ENCODE measurements at regions not wholly inside any gene's neighbourhood (a gene's known extent, or its start where the extent isn't known, plus 50 kb on each side); places are given as distances from the start of the nearest gene placed in this dataset.

DNA sequence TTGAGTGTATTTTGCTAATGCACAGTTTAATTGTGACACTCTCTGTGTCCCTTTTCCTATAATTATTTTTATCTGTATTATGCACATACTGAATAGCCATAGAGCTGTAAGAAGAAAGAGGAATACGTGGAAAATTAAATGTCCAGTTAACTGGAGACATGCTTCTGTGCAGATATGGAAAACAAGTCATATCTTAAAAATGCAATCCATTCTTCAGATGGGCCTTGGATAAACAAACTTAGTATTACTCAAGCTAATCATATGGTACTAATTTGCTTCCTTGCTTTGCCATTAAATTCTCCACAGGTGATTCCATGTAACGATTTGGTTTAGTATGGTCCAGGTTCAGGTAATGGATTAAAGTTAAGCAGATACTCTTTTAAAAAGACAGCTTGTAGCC, 201.2 kb upstream of the CELF2 start:
- H3K4me1 ChIP-seq: peaks cover 15% of the 10 kb centered on the region
- H3K9me3 ChIP-seq: no peaks in the 10 kb centered on the region
- no peaks in the 10 kb centered on the region for H3K27me3 ChIP-seq (ENCODE audit: low read depth)
- intact Hi-C loops (cut with DNase I): no loop called here
- TF ChIP-seq, protein P1, sequence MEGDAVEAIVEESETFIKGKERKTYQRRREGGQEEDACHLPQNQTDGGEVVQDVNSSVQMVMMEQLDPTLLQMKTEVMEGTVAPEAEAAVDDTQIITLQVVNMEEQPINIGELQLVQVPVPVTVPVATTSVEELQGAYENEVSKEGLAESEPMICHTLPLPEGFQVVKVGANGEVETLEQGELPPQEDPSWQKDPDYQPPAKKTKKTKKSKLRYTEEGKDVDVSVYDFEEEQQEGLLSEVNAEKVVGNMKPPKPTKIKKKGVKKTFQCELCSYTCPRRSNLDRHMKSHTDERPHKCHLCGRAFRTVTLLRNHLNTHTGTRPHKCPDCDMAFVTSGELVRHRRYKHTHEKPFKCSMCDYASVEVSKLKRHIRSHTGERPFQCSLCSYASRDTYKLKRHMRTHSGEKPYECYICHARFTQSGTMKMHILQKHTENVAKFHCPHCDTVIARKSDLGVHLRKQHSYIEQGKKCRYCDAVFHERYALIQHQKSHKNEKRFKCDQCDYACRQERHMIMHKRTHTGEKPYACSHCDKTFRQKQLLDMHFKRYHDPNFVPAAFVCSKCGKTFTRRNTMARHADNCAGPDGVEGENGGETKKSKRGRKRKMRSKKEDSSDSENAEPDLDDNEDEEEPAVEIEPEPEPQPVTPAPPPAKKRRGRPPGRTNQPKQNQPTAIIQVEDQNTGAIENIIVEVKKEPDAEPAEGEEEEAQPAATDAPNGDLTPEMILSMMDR (IDR thresholded peaks at IDR 0.05): no peak
- no peaks in the 10 kb centered on the region for H3K36me3 ChIP-seq
- no peak overlapping the region for H3K27ac ChIP-seq
- no peak for DNase-seq
- H3K4me3 ChIP-seq: no peak overlapping the region
- ATAC-seq: no peak

DNA sequence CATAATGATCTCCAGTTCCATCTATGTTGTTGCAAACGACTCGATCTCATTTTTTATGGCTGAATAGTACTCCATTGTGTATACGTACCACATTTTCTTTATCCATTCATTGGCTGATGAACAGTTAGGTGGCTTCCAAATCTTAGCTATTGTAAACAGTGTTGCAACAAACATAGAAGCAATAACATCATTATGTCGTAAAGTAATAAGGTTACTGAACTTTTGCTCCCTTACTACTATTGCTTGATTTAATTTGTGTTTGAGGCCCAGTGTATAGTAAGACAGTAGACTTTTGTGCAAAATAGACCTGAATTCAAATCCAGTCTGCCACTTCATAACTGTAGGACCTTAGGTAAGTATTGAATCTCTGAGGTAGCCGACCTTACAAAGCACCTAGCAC, 200.1 kb upstream of the CELF2 start:
- Histone ChIP-seq H3K4me1 (peaks cover 24% of the 10 kb centered on the region), H3K36me3 (no peaks in the 10 kb centered on the region), H3K27ac (peak overlapping the region; percentile 38), H3K27me3 (ENCODE audit: low read depth) (no peaks in the 10 kb centered on the region), H3K4me3 (no peak overlapping the region), H3K9me3 (no peaks in the 10 kb centered on the region)
- ATAC-seq: no peak
- no peak for DNase-seq
- intact Hi-C loops (cut with DNase I): no loop called here
- TF ChIP-seq, protein P1 (IDR thresholded peaks at IDR 0.05): no peak

DNA sequence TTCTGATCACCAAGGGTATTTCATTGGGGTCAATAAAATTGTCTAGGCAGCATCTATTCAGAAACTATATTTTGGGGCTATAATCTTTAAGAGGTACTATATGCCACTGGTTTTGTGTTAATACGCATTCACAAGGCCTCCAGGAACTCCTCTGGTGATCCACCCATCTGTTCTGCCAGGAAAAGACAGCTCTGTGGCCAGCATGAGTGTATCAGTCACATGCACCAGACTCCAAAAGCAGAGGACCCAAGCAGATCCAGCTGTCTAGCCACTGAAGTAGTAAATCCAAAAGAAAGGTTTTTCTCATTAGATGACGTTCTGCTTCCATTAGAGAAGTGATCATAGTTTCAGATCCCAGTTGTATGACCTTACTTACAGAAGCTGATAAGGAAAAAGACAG, 199.6 kb upstream of the CELF2 start:
- Histone ChIP-seq H3K27me3 (ENCODE audit: low read depth) (no peaks in the 10 kb centered on the region), H3K27ac (peak overlapping the region; percentile 38), H3K4me3 (no peak overlapping the region), H3K36me3 (no peaks in the 10 kb centered on the region), H3K4me1 (peaks cover 29% of the 10 kb centered on the region), H3K9me3 (no peaks in the 10 kb centered on the region)
- intact Hi-C loops (cut with DNase I): no loop called here
- TF ChIP-seq, protein P1 (IDR thresholded peaks at IDR 0.05): no peak
- ATAC-seq (peak; percentile 33 to 53), DNase-seq (no peak)

GRCh38 chr10:10819206-10819856, 198.3 kb upstream of the CELF2 start:
- peaks cover 36% of the 10 kb centered on the region for H3K4me1 ChIP-seq
- ATAC-seq (peak; percentile 78 to 83), DNase-seq (no peak)
- H3K36me3 ChIP-seq: no peaks in the 10 kb centered on the region
- no peak overlapping the region for H3K4me3 ChIP-seq
- peak overlapping the region; percentile 37 for H3K27ac ChIP-seq
- TF ChIP-seq, protein P1 (IDR thresholded peaks at IDR 0.05): no peak
- intact Hi-C loops (cut with DNase I): no loop called here
- no peaks in the 10 kb centered on the region for H3K9me3 ChIP-seq
- no peaks in the 10 kb centered on the region for H3K27me3 ChIP-seq (ENCODE audit: low read depth)

DNA sequence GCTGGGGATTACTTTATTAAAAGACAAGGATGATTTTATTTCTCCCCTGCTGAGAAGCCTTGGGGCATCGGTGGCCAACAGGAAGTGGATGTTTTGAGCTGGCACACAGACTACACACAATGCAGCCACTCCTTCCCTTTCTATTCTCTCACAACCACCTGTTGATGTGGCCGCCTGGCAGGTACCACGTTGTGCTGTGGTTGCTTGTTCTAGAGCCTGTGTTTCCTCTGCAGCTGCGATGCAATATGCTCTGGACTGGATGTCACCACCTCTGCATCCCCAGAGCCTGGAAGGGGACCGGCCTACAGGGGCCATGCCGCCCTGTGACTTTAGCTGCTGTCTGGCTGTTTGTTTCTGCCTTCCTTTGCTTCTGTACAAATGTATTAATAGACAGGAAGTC, 195.7 kb upstream of the CELF2 start:
- intact Hi-C loops (cut with DNase I): no loop called here
- TF ChIP-seq, protein P1 (IDR thresholded peaks at IDR 0.05): no peak
- H3K9me3 ChIP-seq: no peaks in the 10 kb centered on the region
- H3K36me3 ChIP-seq: no peaks in the 10 kb centered on the region
- peak overlapping the region; percentile 37 for H3K27ac ChIP-seq
- H3K27me3 ChIP-seq (ENCODE audit: low read depth): no peaks in the 10 kb centered on the region
- peaks cover 34% of the 10 kb centered on the region for H3K4me1 ChIP-seq
- ATAC-seq: no peak
- no peak overlapping the region for H3K4me3 ChIP-seq
- DNase-seq: peak; percentile 45
